Panc1 (cell line): ENCODE measurements at regions not wholly inside any gene's neighbourhood (a gene's known extent, or its start where the extent isn't known, plus 50 kb on each side); places are given as distances from the start of the nearest gene placed in this dataset.

Experiments used
- ATAC-seq: fragments of 200-7000 bp; cut with Tn5 transposase; 2 replicates; pipeline ENCODE4 v1.9.1; 2020; ENCODE audit warnings: mild to moderate bottlenecking, moderate library complexity
- BruUV-seq: library from RNA; stranded (reverse); fragments of 400-500 nt; replicated peaks from 2 replicates; lab custom pipeline; 2021; lab: Mats Ljungman, UMichigan
- CTCF ChIA-PET: fragments of 300-600 bp; sonication (Branson Sonifier 250); formaldehyde crosslinking; loops from one replicate; lab custom pipeline; 2022; ENCODE audit warnings: antibody characterized with exemption; lab: Charles Lee
- POLR2A ChIA-PET: fragments of 300-600 bp; sonication (Branson Sonifier 250); formaldehyde crosslinking; loops from one replicate; lab custom pipeline; 2022; ENCODE audit warnings: antibody characterized with exemption; lab: Charles Lee
- DNase-seq: peaks from one replicate; pipeline ENCODE4 v3.0.0-alpha.2; 2010; ENCODE audit warnings: low read depth, low spot score
- H3K27ac ChIP-seq: 2 replicates; pipeline ENCODE4 v1.5.1; 2011; ENCODE audit warnings: mild to moderate bottlenecking, low read length, inconsistent platforms
- H3K27me3 ChIP-seq: fragments of 200-500 bp; sonication (Bioruptor generic); 2 replicates; pipeline ENCODE4 v1.6.0; 2014; ENCODE audit warnings: low read length, inconsistent platforms; ENCODE audit not compliant: control insufficient read depth, insufficient read depth
- H3K36me3 ChIP-seq: fragments of 200-500 bp; sonication (Bioruptor generic); 2 replicates; pipeline ENCODE4 v1.5.1; 2014; ENCODE audit warnings: inconsistent platforms, mild to moderate bottlenecking, low read length, moderate library complexity; ENCODE audit not compliant: control insufficient read depth, insufficient read depth
- H3K4me1 ChIP-seq: 2 replicates; pipeline ENCODE4 v1.5.1; 2011; ENCODE audit warnings: inconsistent platforms, mild to moderate bottlenecking, low read length, moderate library complexity; ENCODE audit not compliant: control insufficient read depth, insufficient read depth
- H3K4me3 ChIP-seq, 2 experiments: 2 replicates each; pipeline ENCODE4 v1.5.1; 2011 to 2012; ENCODE audit warnings: low read depth in 2 of 2, low read length in 2 of 2, mild to moderate bottlenecking in 2 of 2, inconsistent platforms in 1 of 2, moderate library complexity in 1 of 2
- H3K9me3 ChIP-seq: fragments of 200-500 bp; sonication (Bioruptor generic); 2 replicates; pipeline ENCODE4 v1.5.1; 2014; ENCODE audit warnings: low read depth, mild to moderate bottlenecking, inconsistent platforms, low read length, moderate library complexity; ENCODE audit not compliant: control insufficient read depth, insufficient read depth
- CTCF ChIP-seq: fragments of 450-650 bp; IDR thresholded peaks from 2 replicates; pipeline ENCODE4 v1.5.1; 2017; ENCODE audit warnings: mild to moderate bottlenecking
- POLR2AphosphoS5 ChIP-seq: IDR thresholded peaks from 2 replicates; pipeline ENCODE4 v1.6.1; 2012; ENCODE audit warnings: mild to moderate bottlenecking, low read depth, low read length, moderate library complexity
- REST ChIP-seq, 2 experiments: IDR thresholded peaks; 2 replicates each; pipeline ENCODE4 v1.6.1; 2011 to 2012; ENCODE audit warnings: low read depth in 2 of 2, control low read depth in 1 of 2, low read length in 1 of 2, mild to moderate bottlenecking in 1 of 2, moderate library complexity in 1 of 2; ENCODE audit not compliant: insufficient read depth in 1 of 2
- SIN3A ChIP-seq: IDR thresholded peaks from 2 replicates; pipeline ENCODE4 v1.6.1; 2012; ENCODE audit warnings: low read depth, mild to moderate bottlenecking, low read length, moderate library complexity, borderline replicate concordance; ENCODE audit not compliant: insufficient read depth
- TCF7L2 ChIP-seq: IDR thresholded peaks from 2 replicates; pipeline ENCODE4 v1.6.1; 2011; ENCODE audit warnings: mild to moderate bottlenecking, low read depth, low read length, inconsistent platforms
- in situ Hi-C: cut with HindIII; loops from 2 replicates; pipeline ENCODE4 v1.10.0; 2016; ENCODE audit warnings: low sequenced_read_pairs, low pct_unique_long_range_greater_than_20kb
- intact Hi-C: fragments of 100-400 bp; cut with micrococcal nuclease; formaldehyde crosslinking; loops from one replicate; pipeline ENCODE4 v1.10.0; 2022; ENCODE audit not compliant: unreplicated experiment

GRCh38 chr14:71246539-71246938 lies 339.3 kb downstream of the PCNX1 start:
- no peak for ATAC-seq

DNA sequence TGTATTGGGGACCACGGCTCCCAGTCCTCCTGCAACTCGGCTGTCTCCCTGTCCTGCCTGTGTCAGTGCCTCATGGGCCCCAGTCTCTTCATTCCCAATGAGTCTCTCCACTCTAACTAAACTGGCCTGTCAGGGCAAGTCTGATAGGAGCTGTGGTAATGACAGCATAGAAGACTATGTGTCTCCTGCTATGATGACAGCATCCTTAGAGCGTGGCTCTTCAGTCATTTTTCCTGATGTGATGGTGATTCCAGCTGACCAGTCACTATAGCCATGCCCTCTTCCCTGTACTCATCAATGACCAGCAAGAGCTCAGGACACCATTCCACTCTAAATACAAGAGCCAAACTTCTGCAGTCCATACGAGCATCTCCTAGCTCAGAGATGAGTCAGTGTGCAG lies 339.8 kb downstream of the PCNX1 start:
- no peak for DNase-seq
- ChIA-PET POLR2A (no interaction called here), CTCF (no interaction called here)
- in situ Hi-C loops: no loop called here
- Histone ChIP-seq H3K27ac (no peak overlapping the region), H3K27me3 (no peaks in the 10 kb centered on the region), H3K9me3 (no peaks in the 10 kb centered on the region), H3K36me3 (no peaks in the 10 kb centered on the region), H3K4me3 (no peak overlapping the region), H3K4me1 (no peaks in the 10 kb centered on the region)
- TF ChIP-seq TCF7L2 (no peak), REST (IDR thresholded peaks at IDR 0.05; ENCODE audit: insufficient read depth in 1 of 2, low read depth in 2 of 2, low read length in 1 of 2) (no peak)
- ATAC-seq: no peak
- intact Hi-C loops: no loop called here
- no TSS peak for BruUV-seq

More at GRCh38 chr14:71246539-71246938, 339.3 kb downstream of the PCNX1 start:
- POLR2A ChIA-PET: no interaction called here
- in situ Hi-C loops (no loop called here), intact Hi-C loops (no loop called here)
- no peaks in the 10 kb centered on the region for H3K27me3 ChIP-seq
- no TSS peak for BruUV-seq
- CTCF ChIA-PET: no interaction called here
- no peak overlapping the region for H3K27ac ChIP-seq
- no peak overlapping the region for H3K4me3 ChIP-seq
- H3K4me1 ChIP-seq: no peaks in the 10 kb centered on the region
- no peaks in the 10 kb centered on the region for H3K9me3 ChIP-seq
- TF ChIP-seq CTCF (no peak), TCF7L2 (no peak), POLR2AphosphoS5 (no peak), REST (IDR thresholded peaks at IDR 0.05; ENCODE audit: insufficient read depth in 1 of 2, low read depth in 2 of 2, low read length in 1 of 2) (no peak), SIN3A (no peak)
- DNase-seq: no peak
- no peaks in the 10 kb centered on the region for H3K36me3 ChIP-seq
